ENCODE measurements at regions not wholly inside any gene's neighbourhood (a gene's known extent, or its start where the extent isn't known, plus 50 kb on each side); places are given as distances from the start of the nearest gene placed in this dataset.

- TF ChIP-seq, protein P1, sequence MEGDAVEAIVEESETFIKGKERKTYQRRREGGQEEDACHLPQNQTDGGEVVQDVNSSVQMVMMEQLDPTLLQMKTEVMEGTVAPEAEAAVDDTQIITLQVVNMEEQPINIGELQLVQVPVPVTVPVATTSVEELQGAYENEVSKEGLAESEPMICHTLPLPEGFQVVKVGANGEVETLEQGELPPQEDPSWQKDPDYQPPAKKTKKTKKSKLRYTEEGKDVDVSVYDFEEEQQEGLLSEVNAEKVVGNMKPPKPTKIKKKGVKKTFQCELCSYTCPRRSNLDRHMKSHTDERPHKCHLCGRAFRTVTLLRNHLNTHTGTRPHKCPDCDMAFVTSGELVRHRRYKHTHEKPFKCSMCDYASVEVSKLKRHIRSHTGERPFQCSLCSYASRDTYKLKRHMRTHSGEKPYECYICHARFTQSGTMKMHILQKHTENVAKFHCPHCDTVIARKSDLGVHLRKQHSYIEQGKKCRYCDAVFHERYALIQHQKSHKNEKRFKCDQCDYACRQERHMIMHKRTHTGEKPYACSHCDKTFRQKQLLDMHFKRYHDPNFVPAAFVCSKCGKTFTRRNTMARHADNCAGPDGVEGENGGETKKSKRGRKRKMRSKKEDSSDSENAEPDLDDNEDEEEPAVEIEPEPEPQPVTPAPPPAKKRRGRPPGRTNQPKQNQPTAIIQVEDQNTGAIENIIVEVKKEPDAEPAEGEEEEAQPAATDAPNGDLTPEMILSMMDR (IDR thresholded peaks at IDR 0.05; ENCODE audit: low read depth, low read length): no peak
- no peak for TF ChIP-seq POLR2A (IDR thresholded peaks at IDR 0.05; ENCODE audit: extremely low read depth, insufficient read length)
- TF ChIP-seq, protein P2, sequence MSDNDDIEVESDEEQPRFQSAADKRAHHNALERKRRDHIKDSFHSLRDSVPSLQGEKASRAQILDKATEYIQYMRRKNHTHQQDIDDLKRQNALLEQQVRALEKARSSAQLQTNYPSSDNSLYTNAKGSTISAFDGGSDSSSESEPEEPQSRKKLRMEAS (IDR thresholded peaks at IDR 0.05; ENCODE audit: low read depth, low read length): no peak
- TF ChIP-seq MYC (IDR thresholded peaks at IDR 0.05; ENCODE audit: low read depth, low read length): no peak
Observed at GRCh38 chr20:19022791-19023448, 189.5 kb upstream of the SLC24A3 start.

Data from NB4 (cell line).